Stomach (tissue), 4 donors: ENCODE measurements at regions not wholly inside any gene's neighbourhood (a gene's known extent, or its start where the extent isn't known, plus 50 kb on each side); places are given as distances from the start of the nearest gene placed in this dataset.

Source experiments
- EP300 ChIP-seq: sonication (generic); formaldehyde crosslinking; IDR thresholded peaks from one replicate; pipeline ENCODE4 v1.6.1; 2017; ENCODE audit warnings: antibody characterized with exemption
- POLR2A ChIP-seq, 4 donors: fragments of 450-650 bp; IDR thresholded peaks; one replicate each; pipeline ENCODE4 v1.6.1; 2016; ENCODE audit warnings: antibody characterized with exemption in 4 of 4, control low read depth in 2 of 4, mild to moderate bottlenecking in 1 of 4, moderate library complexity in 1 of 4
- TF ChIP-seq, protein P1 (sequence below), 7 experiments: fragments of 450-650 bp in 4 of 7; fragments of 200-600 bp in 3 of 7; sonication (generic) in 3 of 7; IDR thresholded peaks; one replicate each; pipeline ENCODE4 v1.5.1; 2016 to 2019; ENCODE audit warnings: antibody characterized with exemption in 7 of 7, control low read depth in 2 of 7, mild to moderate bottlenecking in 1 of 7

DNA sequence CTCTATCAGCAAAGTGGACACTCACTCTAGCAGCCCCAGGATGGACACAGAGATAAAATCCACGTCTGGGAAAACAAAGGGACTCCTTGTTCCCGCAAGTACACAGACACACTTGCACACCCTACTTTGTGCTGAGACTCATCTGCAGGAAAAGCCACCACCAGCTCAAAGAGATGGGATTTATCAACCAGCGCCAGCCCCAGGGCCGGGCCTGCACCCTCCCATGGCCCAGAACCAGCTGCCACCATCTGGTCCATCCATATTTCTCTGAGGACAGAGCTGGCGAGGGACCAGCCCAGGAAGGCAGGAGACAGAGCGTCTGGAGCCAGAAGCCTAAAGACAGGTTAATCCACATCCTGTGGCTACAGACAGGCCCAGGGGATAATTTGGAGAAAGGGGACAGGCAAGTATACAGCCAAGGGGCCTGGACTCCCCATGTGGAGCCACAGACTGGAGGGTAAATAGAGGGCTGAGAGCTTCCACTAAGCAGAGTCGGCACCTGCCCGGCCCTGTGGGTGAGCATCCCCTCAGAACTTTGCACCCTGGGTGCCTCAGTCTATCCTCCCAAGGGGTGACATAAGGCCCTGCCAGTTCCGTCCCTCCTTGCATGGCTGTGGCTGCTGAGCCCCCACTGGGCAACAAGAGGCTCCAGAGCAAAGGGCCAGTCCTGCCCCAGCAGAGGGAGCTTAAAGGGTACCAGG is 233.9 kb downstream of the PTPRU start:
- TF ChIP-seq, protein P1, sequence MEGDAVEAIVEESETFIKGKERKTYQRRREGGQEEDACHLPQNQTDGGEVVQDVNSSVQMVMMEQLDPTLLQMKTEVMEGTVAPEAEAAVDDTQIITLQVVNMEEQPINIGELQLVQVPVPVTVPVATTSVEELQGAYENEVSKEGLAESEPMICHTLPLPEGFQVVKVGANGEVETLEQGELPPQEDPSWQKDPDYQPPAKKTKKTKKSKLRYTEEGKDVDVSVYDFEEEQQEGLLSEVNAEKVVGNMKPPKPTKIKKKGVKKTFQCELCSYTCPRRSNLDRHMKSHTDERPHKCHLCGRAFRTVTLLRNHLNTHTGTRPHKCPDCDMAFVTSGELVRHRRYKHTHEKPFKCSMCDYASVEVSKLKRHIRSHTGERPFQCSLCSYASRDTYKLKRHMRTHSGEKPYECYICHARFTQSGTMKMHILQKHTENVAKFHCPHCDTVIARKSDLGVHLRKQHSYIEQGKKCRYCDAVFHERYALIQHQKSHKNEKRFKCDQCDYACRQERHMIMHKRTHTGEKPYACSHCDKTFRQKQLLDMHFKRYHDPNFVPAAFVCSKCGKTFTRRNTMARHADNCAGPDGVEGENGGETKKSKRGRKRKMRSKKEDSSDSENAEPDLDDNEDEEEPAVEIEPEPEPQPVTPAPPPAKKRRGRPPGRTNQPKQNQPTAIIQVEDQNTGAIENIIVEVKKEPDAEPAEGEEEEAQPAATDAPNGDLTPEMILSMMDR (IDR thresholded peaks at IDR 0.05), result no peak
- no peak for TF ChIP-seq POLR2A (IDR thresholded peaks at IDR 0.05)
- TF ChIP-seq EP300, result no peak
